ENCODE measurements at regions not wholly inside any gene's neighbourhood (a gene's known extent, or its start where the extent isn't known, plus 50 kb on each side); places are given as distances from the start of the nearest gene placed in this dataset.

DNA sequence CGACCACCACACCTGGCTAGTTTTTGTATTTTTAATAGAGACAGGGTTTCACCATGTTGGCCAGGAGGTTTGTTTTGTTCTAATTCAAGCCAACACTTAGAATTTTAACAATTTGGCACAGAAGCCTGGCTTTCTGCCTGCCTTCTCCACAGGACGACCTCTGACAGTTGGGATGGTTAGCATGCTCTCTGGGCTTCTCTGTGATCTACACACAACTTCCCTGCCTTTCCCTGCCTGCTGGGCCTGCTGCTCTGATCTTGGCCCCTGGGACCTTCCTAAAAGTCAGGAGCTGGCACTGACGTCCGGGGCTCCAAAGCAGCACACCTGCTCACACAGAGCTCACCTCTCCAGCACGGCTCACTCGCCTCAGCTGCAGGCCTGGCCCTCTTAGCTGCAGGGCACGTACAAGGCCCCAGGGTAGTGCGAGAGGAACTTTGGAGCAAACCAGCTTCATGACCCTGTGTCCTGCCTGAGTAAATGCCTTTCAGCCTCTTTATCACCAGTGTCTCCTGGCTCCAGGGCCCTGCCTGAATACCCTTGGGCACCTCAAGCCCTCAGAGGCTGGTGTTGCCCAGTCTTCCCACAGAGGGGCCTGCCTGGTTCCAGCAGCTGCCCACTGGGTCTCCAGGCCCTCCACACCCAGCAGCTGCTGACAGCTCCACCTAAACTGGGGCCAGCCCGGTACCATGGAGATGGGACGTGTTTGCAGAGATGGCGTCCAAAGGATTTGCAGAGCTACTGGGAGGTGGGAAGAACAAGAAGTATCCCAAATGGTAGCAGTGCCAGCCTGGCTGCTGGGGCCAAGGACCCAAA is 96.0 kb downstream of the PSMB1 start:
- TF ChIP-seq ZNF114 (CRISPR knock-in tag; IDR thresholded peaks at IDR 0.05) = no peak
- H3K27ac ChIP-seq (ENCODE audit: low read depth) = no peak overlapping the region
- no peak overlapping the region for H3K27ac Mint-ChIP-seq
- H3K27me3 ChIP-seq (ENCODE audit: insufficient read depth) = no peaks in the 10 kb centered on the region
- H3K4me3 Mint-ChIP-seq = no peak overlapping the region
- peaks cover 8% of the 10 kb centered on the region for H3K27me3 Mint-ChIP-seq (ENCODE audit: insufficient read depth, low read depth, poor library complexity)
- ATAC-seq (no peak), DNase-seq (ENCODE audit: low spot score) (no peak)
- no peaks in the 10 kb centered on the region for H3K36me3 ChIP-seq (ENCODE audit: insufficient read depth)
- H3K4me1 ChIP-seq (ENCODE audit: insufficient read depth) = no peaks in the 10 kb centered on the region
- H3K9me3 Mint-ChIP-seq = peaks cover 5% of the 10 kb centered on the region
- no peaks in the 10 kb centered on the region for H3F3A ChIP-seq (replicated peaks; ENCODE audit: low read depth)
- H4K20me1 ChIP-seq (replicated peaks; ENCODE audit: insufficient read depth) = no peaks in the 10 kb centered on the region
- no peaks in the 10 kb centered on the region; the same call in 2 of the 3 replicates for H3K36me3 Mint-ChIP-seq (ENCODE audit: low read depth)
- H3K4me3 ChIP-seq = no peak overlapping the region
- no peak overlapping the region for H3K4me2 ChIP-seq
- H3K79me2 ChIP-seq (replicated peaks; ENCODE audit: insufficient read depth) = no peaks in the 10 kb centered on the region
- H3K4me1 Mint-ChIP-seq = peaks cover 4% of the 10 kb centered on the region
- H2AFZ ChIP-seq = no peak overlapping the region
- H3K9me2 ChIP-seq (ENCODE audit: insufficient read depth) = no peaks in the 10 kb centered on the region

All from GM23338 (cell line).